HL-60 (cell line): ENCODE measurements at regions not wholly inside any gene's neighbourhood (a gene's known extent, or its start where the extent isn't known, plus 50 kb on each side); places are given as distances from the start of the nearest gene placed in this dataset.

Source experiments
- CTCF ChIP-seq: IDR thresholded peaks from one replicate; pipeline ENCODE4 v1.5.1; 2011; ENCODE audit warnings: low read length, control low read depth, inconsistent platforms; ENCODE audit not compliant: insufficient read depth
- POLR2AphosphoS5 ChIP-seq: IDR thresholded peaks from 2 replicates; pipeline ENCODE4 v1.6.1; 2012; ENCODE audit warnings: low read depth
- REST ChIP-seq: IDR thresholded peaks from 2 replicates; pipeline ENCODE4 v1.6.1; 2012; ENCODE audit warnings: low read depth; ENCODE audit not compliant: insufficient replicate concordance

- TF ChIP-seq CTCF (no peak), POLR2AphosphoS5 (no peak), REST (no peak)
Observed at GRCh38 chr6:8953310-8953709, 518.0 kb upstream of the SLC35B3 start.
